CD14-positive monocyte (primary cell): ENCODE measurements at regions not wholly inside any gene's neighbourhood (a gene's known extent, or its start where the extent isn't known, plus 50 kb on each side); places are given as distances from the start of the nearest gene placed in this dataset.

ENCODE experiments used
- DNase-seq, 3 donors: peaks; one replicate each; pipeline ENCODE4 v3.0.0-alpha.2; 2011 to 2022
- H2AFZ ChIP-seq: 2 replicates; pipeline ENCODE4 v1.6.0; 2012; ENCODE audit warnings: mild to moderate bottlenecking, low read depth, low read length, inconsistent platforms; ENCODE audit not compliant: insufficient read depth, poor library complexity, severe bottlenecking
- H3K27ac ChIP-seq, 2 donors: 1 replicate in 1 of 2; 2 replicates in 1 of 2; pipeline ENCODE4 v1.5.1; 2012 to 2013; ENCODE audit warnings: low read length in 2 of 2, control low read depth in 1 of 2, inconsistent platforms in 1 of 2, low read depth in 1 of 2, mild to moderate bottlenecking in 1 of 2
- H3K27me3 ChIP-seq, 2 donors: one replicate each; pipeline versions ENCODE4 v1.6.0 to v1.6.1; 2011 to 2013; ENCODE audit warnings: low read length in 2 of 2; ENCODE audit not compliant: control insufficient read depth in 2 of 2, insufficient read depth in 2 of 2
- H3K36me3 ChIP-seq, 2 donors: replicated peaks in 1 of 2; 1 replicate in 1 of 2; 2 replicates in 1 of 2; pipeline versions ENCODE4 v1.5.1 to v1.6.1; 2012 to 2013; ENCODE audit warnings: low read length in 2 of 2, control low read depth in 1 of 2, inconsistent platforms in 1 of 2, mild to moderate bottlenecking in 1 of 2; ENCODE audit not compliant: insufficient read depth in 2 of 2, control insufficient read depth in 1 of 2
- H3K4me1 ChIP-seq, 2 donors: 1 replicate in 1 of 2; 2 replicates in 1 of 2; pipeline versions ENCODE4 v1.5.1 to v1.6.1; 2012 to 2013; ENCODE audit warnings: low read length in 2 of 2, control low read depth in 1 of 2, inconsistent platforms in 1 of 2, mild to moderate bottlenecking in 1 of 2, moderate library complexity in 1 of 2; ENCODE audit not compliant: insufficient read depth in 2 of 2, control insufficient read depth in 1 of 2
- H3K4me2 ChIP-seq: replicated peaks from 2 replicates; pipeline ENCODE3; 2012; ENCODE audit warnings: low read length, moderate library complexity, mild to moderate bottlenecking; ENCODE audit not compliant: poor library complexity, severe bottlenecking; ENCODE audit errors: extremely low read depth
- H3K4me3 ChIP-seq, 3 experiments: fragments of 200-600 bp in 1 of 3; sonication (generic) in 1 of 3; replicated peaks in 1 of 3; 1 replicate in 2 of 3; 2 replicates in 1 of 3; pipeline ENCODE4 v1.5.1; 2011 to 2013; ENCODE audit warnings: low read length in 3 of 3, mild to moderate bottlenecking in 3 of 3, control low read depth in 2 of 3, low read depth in 2 of 3, inconsistent platforms in 1 of 3, moderate library complexity in 1 of 3
- H3K79me2 ChIP-seq: 2 replicates; pipeline ENCODE4 v1.6.0; 2012; ENCODE audit warnings: mild to moderate bottlenecking, control low read depth, inconsistent platforms, low read length, moderate library complexity; ENCODE audit not compliant: insufficient read depth
- H3K9ac ChIP-seq: 2 replicates; pipeline ENCODE4 v1.6.0; 2017; ENCODE audit warnings: low read length, mild to moderate bottlenecking; ENCODE audit not compliant: insufficient read depth, poor library complexity, severe bottlenecking
- H3K9me3 ChIP-seq, 2 donors: replicated peaks in 1 of 2; 1 replicate in 1 of 2; 2 replicates in 1 of 2; pipeline versions ENCODE4 v1.5.1 to v1.6.1; 2012 to 2013; ENCODE audit warnings: low read length in 2 of 2, control low read depth in 1 of 2; ENCODE audit not compliant: control insufficient read depth in 1 of 2, insufficient read depth in 1 of 2
- H4K20me1 ChIP-seq: 2 replicates; pipeline ENCODE4 v1.6.0; 2012; ENCODE audit warnings: mild to moderate bottlenecking, low read length, control low read depth, moderate library complexity; ENCODE audit not compliant: insufficient read depth
- H3K27ac Mint-ChIP-seq, 7 donors: one replicate each; pipeline ENCODE4 v1.8.0; 2020; ENCODE audit warnings: mild to moderate bottlenecking in 7 of 7, mixed read lengths in 7 of 7, moderate library complexity in 6 of 7, inconsistent platforms in 2 of 7
- H3K27me3 Mint-ChIP-seq, 3 donors: one replicate each; pipeline ENCODE4 v1.8.0; 2021 to 2022; ENCODE audit warnings: low read depth in 3 of 3, mild to moderate bottlenecking in 3 of 3, mixed read lengths in 3 of 3, moderate library complexity in 3 of 3, inconsistent platforms in 1 of 3
- H3K36me3 Mint-ChIP-seq, 2 donors: one replicate each; pipeline ENCODE4 v1.8.0; 2020; ENCODE audit warnings: mixed read lengths in 2 of 2, inconsistent platforms in 1 of 2, mild to moderate bottlenecking in 1 of 2
- H3K4me1 Mint-ChIP-seq: one replicate; pipeline ENCODE4 v1.8.0; 2020; ENCODE audit warnings: mild to moderate bottlenecking, mixed read lengths
- H3K4me3 Mint-ChIP-seq, 2 donors: one replicate each; pipeline ENCODE4 v1.8.0; 2020; ENCODE audit warnings: mild to moderate bottlenecking in 2 of 2, mixed read lengths in 2 of 2, moderate library complexity in 1 of 2
- H3K9me3 Mint-ChIP-seq, 7 donors: one replicate each; pipeline ENCODE4 v1.8.0; 2020 to 2022; ENCODE audit warnings: mixed read lengths in 7 of 7, mild to moderate bottlenecking in 6 of 7, moderate library complexity in 6 of 7, inconsistent platforms in 2 of 7
- WGBS: methylation state at CpG from one replicate; pipeline ENCODE4 v1.1.5; 2013; ENCODE audit warnings: missing lambda C conversion rate; ENCODE audit not compliant: insufficient coverage; 5-methylcytosine and 5-hydroxymethylcytosine counted together
- intact Hi-C, 2 donors: fragments of 100-400 bp; cut with micrococcal nuclease; formaldehyde crosslinking; loops; one replicate each; pipeline versions ENCODE4 v1.15.0 to v1.15.1; 2023
- TF ChIP-seq, protein P1 (sequence below): fragments of 200-600 bp; IDR thresholded peaks from one replicate; pipeline ENCODE4 v1.8.0; 2022; ENCODE audit warnings: antibody characterized with exemption, mild to moderate bottlenecking

DNA sequence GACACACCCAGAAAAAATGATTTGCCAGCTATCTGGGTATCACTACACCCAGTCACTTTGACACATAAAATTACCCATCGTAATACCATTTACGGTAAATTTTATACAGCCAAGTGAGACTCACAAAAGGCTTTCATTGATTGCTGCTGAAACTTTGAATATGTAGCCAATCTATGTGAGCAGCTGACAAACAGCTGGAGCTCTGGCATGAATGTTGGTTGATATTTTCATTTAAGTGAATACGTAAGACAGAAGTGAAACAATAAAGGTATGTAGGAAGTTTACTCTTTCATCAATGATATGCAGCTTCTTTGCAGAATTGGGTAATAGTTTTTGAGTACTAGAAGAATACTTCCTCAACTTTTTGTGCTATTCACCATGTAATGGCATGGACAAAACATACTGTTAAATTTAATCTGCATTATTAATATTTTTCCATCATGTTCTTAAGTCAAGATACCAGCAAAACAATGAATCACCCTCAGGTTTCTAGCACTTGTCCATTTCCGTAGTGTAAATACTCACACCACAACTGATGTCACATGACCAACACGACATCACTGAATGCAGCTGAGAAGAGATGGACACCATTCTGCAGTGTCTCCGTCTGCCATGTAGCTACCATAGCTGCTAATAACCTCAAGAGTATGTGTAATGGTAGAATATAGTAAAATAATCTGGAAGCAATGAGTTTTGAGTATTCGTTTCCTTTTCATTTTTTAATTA is 205.9 kb upstream of the HES1 start:
- H3K27me3 ChIP-seq: no peaks in the 10 kb centered on the region
- H4K20me1 ChIP-seq: no peaks in the 10 kb centered on the region
- H3K9me3 Mint-ChIP-seq: peaks cover 0 to 2% (median 0%) of the 10 kb centered on the region in 7 donors
- peaks cover 0 to 5% (median 4%) of the 10 kb centered on the region in 3 donors for H3K27me3 Mint-ChIP-seq
- H3K4me1 Mint-ChIP-seq: peaks cover 19% of the 10 kb centered on the region
- H3K36me3 ChIP-seq: no peaks in the 10 kb centered on the region
- H3K36me3 Mint-ChIP-seq: no peaks in the 10 kb centered on the region
- no peak overlapping the region for H2AFZ ChIP-seq
- TF ChIP-seq, protein P1, sequence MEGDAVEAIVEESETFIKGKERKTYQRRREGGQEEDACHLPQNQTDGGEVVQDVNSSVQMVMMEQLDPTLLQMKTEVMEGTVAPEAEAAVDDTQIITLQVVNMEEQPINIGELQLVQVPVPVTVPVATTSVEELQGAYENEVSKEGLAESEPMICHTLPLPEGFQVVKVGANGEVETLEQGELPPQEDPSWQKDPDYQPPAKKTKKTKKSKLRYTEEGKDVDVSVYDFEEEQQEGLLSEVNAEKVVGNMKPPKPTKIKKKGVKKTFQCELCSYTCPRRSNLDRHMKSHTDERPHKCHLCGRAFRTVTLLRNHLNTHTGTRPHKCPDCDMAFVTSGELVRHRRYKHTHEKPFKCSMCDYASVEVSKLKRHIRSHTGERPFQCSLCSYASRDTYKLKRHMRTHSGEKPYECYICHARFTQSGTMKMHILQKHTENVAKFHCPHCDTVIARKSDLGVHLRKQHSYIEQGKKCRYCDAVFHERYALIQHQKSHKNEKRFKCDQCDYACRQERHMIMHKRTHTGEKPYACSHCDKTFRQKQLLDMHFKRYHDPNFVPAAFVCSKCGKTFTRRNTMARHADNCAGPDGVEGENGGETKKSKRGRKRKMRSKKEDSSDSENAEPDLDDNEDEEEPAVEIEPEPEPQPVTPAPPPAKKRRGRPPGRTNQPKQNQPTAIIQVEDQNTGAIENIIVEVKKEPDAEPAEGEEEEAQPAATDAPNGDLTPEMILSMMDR: no peak
- DNase-seq: no peak
- intact Hi-C loops: no loop called here
- no peak overlapping the region for H3K27ac Mint-ChIP-seq
- no peak overlapping the region for H3K4me3 ChIP-seq
- no peak overlapping the region for H3K4me2 ChIP-seq
- no peaks in the 10 kb centered on the region for H3K79me2 ChIP-seq
- H3K27ac ChIP-seq: no peak overlapping the region
- no CpG with 5 or more reads among the region's 7 CpGs for WGBS
- H3K9me3 ChIP-seq: peaks cover 0 to under 1% of the 10 kb centered on the region in 2 donors
- H3K9ac ChIP-seq: no peak overlapping the region
- H3K4me1 ChIP-seq: peaks cover 4 to 11% of the 10 kb centered on the region in 2 donors
- no peak overlapping the region for H3K4me3 Mint-ChIP-seq

DNA sequence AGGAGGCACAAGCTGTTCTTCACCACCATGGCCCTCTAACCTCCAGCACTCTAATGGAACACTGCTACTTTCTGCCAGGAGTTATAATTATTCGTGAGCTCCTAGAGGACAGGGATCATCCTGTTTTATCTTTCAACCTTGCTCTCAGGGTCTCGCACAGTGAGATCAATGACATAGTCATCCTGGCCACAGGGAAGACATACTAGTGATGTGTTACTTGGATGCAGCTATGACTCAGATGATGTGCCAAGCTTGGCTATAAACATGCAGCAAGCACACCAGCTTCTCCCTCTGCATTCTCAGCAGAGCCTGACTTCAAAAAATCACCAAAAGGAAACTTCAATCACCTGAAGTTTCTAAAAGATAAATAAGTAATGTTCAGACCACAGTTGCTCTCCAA is 203.8 kb upstream of the HES1 start:
- DNase-seq: no peak
- Histone ChIP-seq H3K4me3 (no peak overlapping the region), H3K27ac (no peak overlapping the region), H3K4me1 (no peaks in the 10 kb centered on the region), H2AFZ (peak overlapping the region; percentile 18), H3K9me3 (no peaks in the 10 kb centered on the region), H3K36me3 (no peaks in the 10 kb centered on the region), H3K4me2 (no peak overlapping the region), H3K27me3 (no peaks in the 10 kb centered on the region), H4K20me1 (no peaks in the 10 kb centered on the region), H3K79me2 (no peaks in the 10 kb centered on the region), H3K9ac (no peak overlapping the region)
- Mint-ChIP-seq H3K27ac (no peak overlapping the region), H3K4me1 (peaks cover 14% of the 10 kb centered on the region), H3K36me3 (no peaks in the 10 kb centered on the region), H3K4me3 (no peak overlapping the region), H3K27me3 (peaks cover 2 to 5% (median 3%) of the 10 kb centered on the region in 3 donors), H3K9me3 (peaks cover 0 to 2% (median 0%) of the 10 kb centered on the region in 7 donors)
- WGBS: 100% methylated on average over 1 of the region's 2 CpGs
- TF ChIP-seq, protein P1: no peak
- intact Hi-C loops: no loop called here
